Tibial artery (tissue), 4 donors: ENCODE measurements at regions not wholly inside any gene's neighbourhood (a gene's known extent, or its start where the extent isn't known, plus 50 kb on each side); places are given as distances from the start of the nearest gene placed in this dataset.
"Not testable (repeated sequence)": the region's sequence is repeated elsewhere in the genome, so short reads cannot be mapped to it uniquely, and the experiment has no call there.

Experiments used
- DNase-seq, 2 donors: peaks; one replicate each; pipeline ENCODE4 v3.0.0-alpha.2; 2019
- H3K27ac ChIP-seq, 2 donors: fragments of 200-600 bp; sonication (generic) in 1 of 2; 1 replicate in 1 of 2; 2 replicates in 1 of 2; pipeline ENCODE4 v1.5.1; 2018 to 2019; ENCODE audit warnings: mild to moderate bottlenecking in 1 of 2
- H3K27me3 ChIP-seq, 2 donors: fragments of 200-600 bp; sonication (generic) in 1 of 2; one replicate each; pipeline versions ENCODE4 v1.5.1 to v1.6.0; 2016 to 2019
- H3K36me3 ChIP-seq, 3 donors: fragments of 200-600 bp; sonication (generic) in 2 of 3; one replicate each; pipeline ENCODE4 v1.5.1; 2016 to 2019; ENCODE audit warnings: mild to moderate bottlenecking in 2 of 3
- H3K4me1 ChIP-seq, 4 donors: fragments of 200-600 bp; sonication (generic) in 2 of 4; 1 replicate in 3 of 4; 2 replicates in 1 of 4; pipeline ENCODE4 v1.5.1; 2016 to 2019
- H3K4me3 ChIP-seq, 2 donors: fragments of 200-600 bp; sonication (generic) in 1 of 2; 1 replicate in 1 of 2; 2 replicates in 1 of 2; pipeline ENCODE4 v1.5.1; 2018 to 2019; ENCODE audit warnings: mild to moderate bottlenecking in 2 of 2
- H3K9me3 ChIP-seq, 3 donors: fragments of 200-600 bp; sonication (generic) in 1 of 3; one replicate each; pipeline ENCODE4 v1.5.1; 2016 to 2019
- intact Hi-C: fragments of 100-400 bp; cut with DNase I; formaldehyde crosslinking; loops from one replicate; pipeline ENCODE4 v1.15.0; 2023; ENCODE audit warnings: low total_unique reads
- TF ChIP-seq, protein P1 (sequence below), 2 experiments: fragments of 200-600 bp in 1 of 2; fragments of 450-650 bp in 1 of 2; IDR thresholded peaks; one replicate each; pipeline ENCODE4 v1.5.1; 2017 to 2019; ENCODE audit warnings: antibody characterized with exemption in 2 of 2, mild to moderate bottlenecking in 1 of 2, moderate library complexity in 1 of 2

DNA sequence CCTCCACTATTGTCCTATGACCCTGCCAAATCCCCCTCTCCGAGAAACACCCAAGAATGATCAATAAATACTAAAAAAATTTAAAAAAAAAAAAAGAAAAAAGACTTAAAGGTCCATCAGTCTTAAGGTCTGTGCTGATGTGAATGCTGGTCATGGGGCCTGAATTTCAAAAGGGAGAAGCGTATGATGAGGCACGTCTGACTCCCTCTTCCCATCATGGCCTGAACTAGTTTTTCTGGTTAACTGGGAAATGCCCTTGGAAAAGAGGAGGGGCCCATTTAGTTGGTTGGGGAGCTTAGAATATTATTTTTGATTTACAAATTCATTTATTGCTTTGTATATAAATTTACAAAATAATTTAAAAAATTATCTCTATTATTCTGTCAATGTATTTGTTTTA, 291.0 kb upstream of the CDH19 start:
- TF ChIP-seq, protein P1, sequence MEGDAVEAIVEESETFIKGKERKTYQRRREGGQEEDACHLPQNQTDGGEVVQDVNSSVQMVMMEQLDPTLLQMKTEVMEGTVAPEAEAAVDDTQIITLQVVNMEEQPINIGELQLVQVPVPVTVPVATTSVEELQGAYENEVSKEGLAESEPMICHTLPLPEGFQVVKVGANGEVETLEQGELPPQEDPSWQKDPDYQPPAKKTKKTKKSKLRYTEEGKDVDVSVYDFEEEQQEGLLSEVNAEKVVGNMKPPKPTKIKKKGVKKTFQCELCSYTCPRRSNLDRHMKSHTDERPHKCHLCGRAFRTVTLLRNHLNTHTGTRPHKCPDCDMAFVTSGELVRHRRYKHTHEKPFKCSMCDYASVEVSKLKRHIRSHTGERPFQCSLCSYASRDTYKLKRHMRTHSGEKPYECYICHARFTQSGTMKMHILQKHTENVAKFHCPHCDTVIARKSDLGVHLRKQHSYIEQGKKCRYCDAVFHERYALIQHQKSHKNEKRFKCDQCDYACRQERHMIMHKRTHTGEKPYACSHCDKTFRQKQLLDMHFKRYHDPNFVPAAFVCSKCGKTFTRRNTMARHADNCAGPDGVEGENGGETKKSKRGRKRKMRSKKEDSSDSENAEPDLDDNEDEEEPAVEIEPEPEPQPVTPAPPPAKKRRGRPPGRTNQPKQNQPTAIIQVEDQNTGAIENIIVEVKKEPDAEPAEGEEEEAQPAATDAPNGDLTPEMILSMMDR (IDR thresholded peaks at IDR 0.05), result no peak
- no peak for DNase-seq

DNA sequence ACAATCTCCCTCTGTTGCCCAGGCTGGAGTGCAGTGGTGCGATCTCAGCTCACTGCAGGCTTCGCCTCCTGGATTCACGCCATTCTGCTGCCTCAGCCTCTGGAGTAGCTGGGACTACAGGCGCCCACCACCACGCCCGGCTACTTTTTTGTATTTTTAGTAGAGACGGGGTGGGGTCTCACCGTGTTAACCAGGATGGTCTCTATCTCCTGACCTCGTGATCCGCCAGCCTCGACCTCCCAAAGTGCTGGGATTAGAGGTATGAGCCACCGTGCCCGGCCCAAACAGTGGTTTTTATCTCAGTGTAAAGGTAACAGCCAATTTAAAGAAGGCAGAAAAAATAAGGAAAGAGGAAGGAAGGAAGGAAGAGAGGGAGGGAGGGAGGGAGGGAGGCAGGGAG, 288.5 kb upstream of the CDH19 start:
- H3K27me3 ChIP-seq, H3K4me3 ChIP-seq, intact Hi-C loops, H3K9me3 ChIP-seq, H3K27ac ChIP-seq, H3K4me1 ChIP-seq, DNase-seq, H3K36me3 ChIP-seq: not testable (repeated sequence)

More for the DNA sequence above, 291.0 kb upstream of the CDH19 start:
- no peaks in the 10 kb centered on the region for H3K4me1 ChIP-seq
- H3K27me3 ChIP-seq, result no peaks in the 10 kb centered on the region
- H3K9me3 ChIP-seq, result no peaks in the 10 kb centered on the region
- H3K27ac ChIP-seq, result no peak overlapping the region
- H3K4me3 ChIP-seq, result no peak overlapping the region
- intact Hi-C loops, result no loop called here
- H3K36me3 ChIP-seq, result no peaks in the 10 kb centered on the region

DNA sequence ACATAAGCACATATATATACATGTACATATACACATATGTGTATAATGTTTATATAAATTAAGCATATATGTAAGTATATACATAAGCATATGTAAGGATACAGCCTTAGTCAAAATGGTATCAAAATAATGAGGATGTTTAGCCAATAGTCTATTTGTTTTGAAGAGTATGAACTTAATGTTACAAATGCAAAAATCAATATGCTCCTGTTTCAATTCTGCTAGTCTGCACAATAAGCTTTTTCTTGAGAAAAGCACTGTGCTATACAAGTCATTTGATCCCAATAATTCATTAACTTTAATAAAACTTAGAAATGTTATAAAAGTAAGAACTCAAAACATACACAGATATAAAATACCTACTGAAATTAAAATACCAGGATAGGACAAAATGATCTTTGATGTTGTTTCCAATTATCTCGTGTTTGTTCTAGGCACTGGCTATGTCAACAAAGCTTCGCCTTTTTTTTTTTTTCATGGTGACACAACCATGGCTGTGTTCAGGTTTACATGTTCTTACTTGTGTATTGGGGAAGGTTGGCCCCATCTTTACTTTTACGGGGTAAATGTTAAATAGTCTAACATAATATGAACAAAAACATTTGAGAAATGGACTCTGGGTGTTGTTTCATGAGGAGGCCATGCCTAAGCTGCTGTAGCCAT, 271.1 kb upstream of the CDH19 start:
- H3K4me3 ChIP-seq, result no peak overlapping the region
- H3K4me1 ChIP-seq, result no peaks in the 10 kb centered on the region
- DNase-seq, result no peak
- H3K36me3 ChIP-seq, result no peaks in the 10 kb centered on the region
- TF ChIP-seq, protein P1 (IDR thresholded peaks at IDR 0.05), result no peak
- no peaks in the 10 kb centered on the region for H3K27me3 ChIP-seq
- intact Hi-C loops, result no loop called here
- no peaks in the 10 kb centered on the region for H3K9me3 ChIP-seq
- H3K27ac ChIP-seq, result no peak overlapping the region

DNA sequence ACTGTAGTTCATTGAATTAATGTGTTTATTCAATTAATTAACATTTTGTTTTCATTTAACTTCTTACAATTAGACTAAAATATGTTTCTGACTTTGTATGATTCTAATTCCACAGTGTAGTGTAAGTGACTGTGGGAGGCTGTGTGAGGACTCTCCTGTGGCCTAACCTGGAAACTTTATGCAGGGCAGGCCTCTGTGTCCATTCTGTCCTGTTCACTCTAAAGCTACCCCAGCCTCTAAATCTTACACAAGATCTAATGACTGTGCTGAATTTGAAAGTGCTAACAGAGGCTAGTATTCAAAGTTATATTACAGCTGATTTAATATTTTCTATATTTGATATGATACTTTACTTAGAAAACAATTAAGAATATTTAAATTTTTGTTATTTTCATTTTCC, 270.5 kb upstream of the CDH19 start:
- no peak overlapping the region for H3K4me3 ChIP-seq

DNA sequence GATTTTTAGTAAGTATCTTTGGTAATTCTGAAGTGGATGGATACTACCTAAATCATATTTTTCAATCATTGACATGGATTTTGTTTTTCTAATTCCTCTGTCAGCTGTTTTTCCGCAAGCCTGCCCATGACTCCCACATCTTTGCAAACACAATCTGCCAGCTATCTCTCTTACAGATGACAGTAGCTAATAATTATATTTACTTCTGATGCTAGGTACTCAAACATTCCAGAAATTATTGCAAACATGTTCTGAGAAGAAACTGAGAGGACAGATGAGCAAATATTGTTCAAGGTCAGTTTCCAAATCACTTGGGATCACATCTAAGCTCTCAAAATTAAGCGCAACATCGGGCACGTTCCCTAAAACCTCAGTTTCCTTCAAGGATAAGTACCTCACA, 270.0 kb upstream of the CDH19 start:
- Histone ChIP-seq H3K4me1 (no peaks in the 10 kb centered on the region), H3K36me3 (no peaks in the 10 kb centered on the region), H3K27me3 (no peaks in the 10 kb centered on the region), H3K4me3 (no peak overlapping the region), H3K27ac (no peak overlapping the region), H3K9me3 (no peaks in the 10 kb centered on the region)
- TF ChIP-seq, protein P1 (IDR thresholded peaks at IDR 0.05), result no peak
- intact Hi-C loops, result no loop called here
- no peak for DNase-seq

More for the DNA sequence above, 270.5 kb upstream of the CDH19 start:
- H3K27ac ChIP-seq, result no peak overlapping the region
- no peaks in the 10 kb centered on the region for H3K4me1 ChIP-seq
- H3K27me3 ChIP-seq, result no peaks in the 10 kb centered on the region
- DNase-seq, result no peak
- H3K9me3 ChIP-seq, result no peaks in the 10 kb centered on the region
- H3K36me3 ChIP-seq, result no peaks in the 10 kb centered on the region
- intact Hi-C loops, result no loop called here
- TF ChIP-seq, protein P1 (IDR thresholded peaks at IDR 0.05), result no peak

DNA sequence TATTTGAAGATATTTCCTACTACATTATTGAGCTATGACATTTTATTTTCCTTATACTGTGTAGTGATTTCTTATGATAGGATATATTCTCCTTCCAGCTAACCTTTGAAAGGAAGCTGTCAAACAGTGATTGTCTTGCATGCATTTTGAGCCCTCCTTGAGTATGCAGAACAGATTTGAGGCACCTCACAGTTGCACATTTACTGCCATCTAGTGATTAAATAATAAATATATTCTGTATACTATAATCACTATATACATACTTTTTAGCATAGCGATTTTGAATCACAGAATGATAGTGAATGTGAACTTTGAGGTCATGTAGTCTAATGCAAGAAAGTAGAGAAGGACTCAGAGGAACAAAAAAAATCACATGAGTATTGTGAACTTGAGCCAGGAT, 268.4 kb upstream of the CDH19 start:
- TF ChIP-seq, protein P1 (IDR thresholded peaks at IDR 0.05), result peak in 1 of 2 experiments; percentile 8
- H3K9me3 ChIP-seq, result no peaks in the 10 kb centered on the region
- H3K4me1 ChIP-seq, result no peaks in the 10 kb centered on the region
- no peak overlapping the region for H3K4me3 ChIP-seq
- H3K27ac ChIP-seq, result no peak overlapping the region
- no peak for DNase-seq
- intact Hi-C loops, result no loop called here
- H3K36me3 ChIP-seq, result no peaks in the 10 kb centered on the region
- no peaks in the 10 kb centered on the region for H3K27me3 ChIP-seq
